Sciatic nerve (tissue), 2 donors: ENCODE measurements at regions not wholly inside any gene's neighbourhood (a gene's known extent, or its start where the extent isn't known, plus 50 kb on each side); places are given as distances from the start of the nearest gene placed in this dataset.
"Not testable (repeated sequence)": the region's sequence is repeated elsewhere in the genome, so short reads cannot be mapped to it uniquely, and the experiment has no call there.

Experiments
- ATAC-seq: fragments of 200-7000 bp; cut with Tn5 transposase; one replicate; pipeline ENCODE4 v1.9.1; 2020; ENCODE audit warnings: mild to moderate bottlenecking, moderate library complexity
- DNase-seq: peaks from one replicate; pipeline ENCODE4 v3.0.0-alpha.2; 2020; ENCODE audit warnings: low spot score
- intact Hi-C: fragments of 100-400 bp; cut with DNase I; formaldehyde crosslinking; loops from one replicate; pipeline ENCODE4 v1.14.2; 2022
- donor health status: DM: no; HTN: no; CAD: no.
- donor health status: DM: no; HTN: no; CAD: no.

DNA sequence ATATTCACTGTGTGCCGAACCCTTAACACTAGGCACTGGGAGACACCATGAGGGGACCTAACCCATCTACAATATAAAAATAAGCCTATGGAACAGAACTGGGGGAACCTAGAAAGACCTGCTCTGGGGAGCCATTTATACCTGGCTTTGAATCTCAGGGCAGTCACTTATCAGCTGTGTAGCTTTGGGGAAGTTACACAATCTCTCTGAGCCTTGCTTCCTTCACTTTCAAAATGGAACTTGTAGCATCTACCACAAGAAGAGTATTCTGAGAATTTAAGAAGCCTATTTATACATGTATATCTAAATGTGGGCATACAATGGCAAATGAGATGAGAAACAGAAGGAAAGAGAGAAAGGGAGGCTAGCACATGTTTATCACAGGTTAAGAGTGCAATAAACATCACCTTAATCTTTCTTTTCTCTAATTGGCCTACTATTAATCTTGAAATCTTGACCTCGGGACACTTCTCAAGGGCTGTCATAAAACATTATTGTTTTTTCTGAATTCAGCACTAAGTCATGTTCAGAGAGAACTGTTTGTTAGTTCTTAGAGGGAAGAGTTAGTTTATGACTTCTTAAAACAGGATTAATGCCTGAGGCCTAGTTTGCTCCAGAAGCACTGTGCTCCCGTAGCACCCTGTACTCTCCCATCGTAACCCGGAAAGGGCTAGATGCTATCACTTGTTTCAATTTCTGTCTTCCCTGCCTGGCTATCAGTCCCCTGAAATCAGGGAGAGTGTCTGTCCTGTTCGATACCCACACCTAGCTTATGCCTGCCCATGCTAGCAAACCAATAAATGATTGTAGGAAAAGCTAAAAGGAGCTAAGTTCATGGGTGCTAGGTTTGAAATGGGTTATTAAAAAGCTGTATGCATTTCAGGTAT lies 606.4 kb upstream of the CLINT1 start:
- DNase-seq (no peak), ATAC-seq (no peak)
- intact Hi-C loops: no loop called here

DNA sequence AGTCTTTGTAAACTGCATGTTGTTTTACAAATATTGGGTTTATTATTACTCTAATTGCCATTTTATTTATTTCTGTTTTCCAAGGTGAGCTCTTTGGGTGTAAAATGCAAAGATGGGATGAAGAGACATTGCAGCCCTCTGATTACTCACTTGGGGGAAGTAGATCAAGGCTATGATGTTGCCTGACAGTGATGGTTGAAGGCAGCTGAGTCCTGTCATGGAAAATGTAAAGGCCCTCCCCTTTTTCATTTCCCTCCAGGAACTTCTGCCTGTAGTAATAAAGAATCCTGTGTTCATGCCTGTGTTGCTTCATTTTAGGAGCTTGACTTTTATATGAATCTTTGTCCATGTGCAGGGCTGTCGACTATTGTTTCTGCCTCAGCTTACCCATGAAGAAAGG lies 605.4 kb upstream of the CLINT1 start:
- intact Hi-C loops: no loop called here
- ATAC-seq: no peak
- no peak for DNase-seq

DNA sequence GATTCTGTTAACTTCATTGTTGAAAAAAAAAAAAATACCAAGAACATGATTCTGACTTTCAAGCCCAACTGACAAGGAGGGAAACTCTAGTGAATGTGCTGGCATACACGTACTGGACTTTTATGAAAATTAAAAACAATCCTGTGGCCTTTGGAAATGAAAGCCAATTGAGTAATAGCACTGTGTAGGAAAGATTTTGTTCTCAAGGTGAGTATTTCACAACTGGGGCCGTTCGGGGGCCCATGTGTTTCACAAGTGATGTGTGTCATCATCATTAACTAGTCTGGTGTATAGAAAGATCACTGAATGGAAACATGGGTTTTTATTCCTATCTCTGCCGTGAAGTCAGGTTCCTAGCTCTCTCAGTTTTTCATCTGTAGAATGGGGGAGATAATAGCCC lies 605.0 kb upstream of the CLINT1 start:
- peak; percentile 65 for ATAC-seq
- DNase-seq: no peak
- intact Hi-C loops: no loop called here

DNA sequence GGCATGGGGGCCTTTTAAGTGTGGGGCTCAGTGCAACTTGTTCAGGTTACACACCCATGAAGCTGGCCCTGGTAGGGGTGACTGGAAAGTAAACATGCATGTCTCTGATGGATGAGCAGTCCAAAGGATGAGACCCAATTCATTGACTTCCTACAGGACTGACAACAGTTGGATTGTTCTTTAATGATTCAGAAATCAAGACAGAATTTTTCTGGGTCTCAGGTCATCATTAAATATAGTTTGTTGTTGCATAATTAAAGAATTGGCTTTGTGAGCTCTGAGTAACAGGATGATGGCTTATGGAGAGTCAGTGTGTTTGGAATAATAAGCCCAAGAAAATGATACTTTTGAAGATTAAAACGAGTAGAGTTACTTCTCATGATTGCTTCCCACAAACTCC lies 604.2 kb upstream of the CLINT1 start:
- no peak for DNase-seq
- intact Hi-C loops: no loop called here
- no peak for ATAC-seq

DNA sequence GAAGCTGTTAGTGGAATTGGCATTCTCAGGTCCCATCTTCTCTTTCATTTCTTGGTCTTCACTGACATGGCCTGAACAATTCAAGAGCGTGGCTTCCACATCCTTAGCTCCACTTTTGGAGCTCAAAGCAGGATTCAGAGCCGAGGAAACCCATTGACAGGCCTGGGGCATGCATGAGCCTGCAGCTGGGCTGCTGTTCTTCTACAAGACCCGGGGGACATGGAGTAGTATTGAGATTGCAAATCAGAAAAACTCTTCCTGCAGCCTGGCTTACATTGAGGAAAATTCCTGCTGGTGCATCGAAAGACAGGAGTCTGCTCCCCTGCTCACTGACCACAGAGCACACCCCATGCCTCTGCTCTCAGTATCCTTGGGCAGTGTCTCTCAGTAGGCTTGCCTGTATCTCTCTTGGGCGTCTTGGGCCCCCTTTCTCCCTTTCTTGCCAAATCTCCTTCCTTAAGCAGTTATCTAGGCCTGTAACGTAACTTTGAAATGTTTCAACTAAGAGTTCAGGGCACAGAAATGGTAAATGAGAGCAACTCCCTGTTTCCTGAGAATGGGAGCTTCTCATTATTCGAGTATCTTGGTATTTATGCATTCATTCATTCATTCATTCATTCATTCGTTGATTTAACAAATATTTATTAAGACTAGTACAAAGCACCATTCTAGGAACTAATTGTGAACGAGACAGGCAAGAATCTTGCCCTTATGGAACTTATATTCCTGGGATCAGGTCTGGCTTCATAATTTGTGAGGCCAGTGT lies 603.6 kb upstream of the CLINT1 start:
- ATAC-seq (no peak), DNase-seq (no peak)
- intact Hi-C loops: no loop called here

DNA sequence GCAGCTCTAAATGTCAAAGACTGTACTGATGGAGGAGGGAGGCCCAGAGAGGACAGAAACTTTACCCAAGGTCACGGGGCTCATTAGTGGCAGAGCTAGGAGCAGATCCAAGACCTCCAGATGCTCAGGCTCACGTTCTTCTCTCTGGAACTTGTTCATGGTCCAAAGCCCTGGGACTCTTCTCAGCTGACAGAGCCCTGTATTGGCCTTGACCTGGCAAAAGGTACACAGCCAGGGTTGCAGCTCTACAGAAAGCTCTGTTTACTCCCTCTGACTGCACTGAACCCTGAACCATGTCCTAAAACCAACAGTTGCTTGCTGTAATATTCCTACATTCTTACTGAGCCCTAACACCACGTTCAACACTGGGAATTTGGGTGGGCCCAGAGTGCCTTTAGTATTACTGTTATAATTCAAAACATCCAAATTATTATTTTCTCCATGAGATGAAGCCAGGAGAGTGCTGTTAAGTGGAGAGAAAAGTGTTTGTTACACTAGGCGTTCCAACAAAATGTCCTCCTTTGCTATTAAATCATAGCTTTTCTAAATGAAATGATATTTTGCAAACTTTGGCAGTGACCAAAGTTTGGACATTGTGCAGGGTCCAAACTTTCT lies 602.4 kb upstream of the CLINT1 start:
- ATAC-seq: peak; percentile 86
- intact Hi-C loops: no loop called here
- no peak for DNase-seq

DNA sequence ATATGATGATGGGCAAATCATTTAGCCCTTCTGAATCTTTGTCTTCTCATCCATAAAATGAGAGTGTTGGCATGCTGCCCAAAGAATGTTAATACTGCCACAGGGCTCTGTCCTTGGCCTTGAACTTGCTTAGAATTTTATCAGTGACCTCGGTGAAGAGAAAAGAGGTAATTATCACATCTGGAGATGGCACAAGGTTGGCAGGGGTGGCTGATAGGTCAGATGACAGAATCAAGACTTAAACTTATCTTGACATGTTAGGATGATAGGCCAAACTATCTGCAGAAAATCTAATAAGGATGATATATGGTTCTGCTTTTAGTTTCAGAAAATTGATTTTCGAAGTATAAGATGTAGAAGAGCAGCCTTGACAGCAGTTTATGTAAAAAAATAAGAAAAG lies 599.1 kb upstream of the CLINT1 start:
- no peak for ATAC-seq
- intact Hi-C loops: no loop called here
- no peak for DNase-seq

DNA sequence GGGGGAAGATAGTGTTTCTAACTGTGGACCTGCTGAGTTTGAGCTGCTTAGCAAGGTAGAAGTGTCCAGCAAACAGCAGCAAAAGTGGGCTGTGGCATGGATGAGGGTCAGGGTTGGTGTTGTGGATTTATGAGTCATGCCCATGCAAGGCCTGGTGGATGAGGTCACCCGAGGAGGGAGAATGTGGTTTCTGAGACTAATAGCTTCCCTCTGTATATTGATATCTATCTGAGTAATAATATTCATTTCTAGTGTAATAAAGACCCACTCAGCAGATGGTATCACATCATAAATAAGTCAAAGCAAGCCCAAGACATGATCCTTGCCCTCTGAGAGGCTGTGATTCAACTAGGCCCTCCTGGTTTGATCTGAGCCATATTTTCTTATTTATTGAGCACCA lies 597.8 kb upstream of the CLINT1 start:
- intact Hi-C loops: no loop called here
- no peak for ATAC-seq
- no peak for DNase-seq

DNA sequence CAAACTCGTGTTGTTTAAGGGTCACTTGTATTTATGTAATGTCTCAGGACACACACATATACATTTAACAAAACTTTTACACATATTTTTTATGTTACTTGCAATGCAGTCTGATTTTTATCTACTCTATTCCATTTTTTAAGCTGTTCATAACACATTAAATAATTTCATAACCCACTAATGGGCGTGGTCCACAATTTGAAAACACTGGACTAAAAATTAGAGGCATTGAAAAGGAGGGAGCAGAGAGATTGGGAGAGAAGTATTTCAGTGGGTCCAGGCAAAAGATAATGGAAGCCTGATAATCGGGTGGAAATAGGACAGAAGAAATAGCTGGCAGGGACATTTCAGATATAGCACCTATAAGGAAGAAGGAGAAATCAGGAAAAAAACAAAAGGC lies 597.3 kb upstream of the CLINT1 start:
- ATAC-seq (no peak), DNase-seq (no peak)
- intact Hi-C loops: no loop called here

DNA sequence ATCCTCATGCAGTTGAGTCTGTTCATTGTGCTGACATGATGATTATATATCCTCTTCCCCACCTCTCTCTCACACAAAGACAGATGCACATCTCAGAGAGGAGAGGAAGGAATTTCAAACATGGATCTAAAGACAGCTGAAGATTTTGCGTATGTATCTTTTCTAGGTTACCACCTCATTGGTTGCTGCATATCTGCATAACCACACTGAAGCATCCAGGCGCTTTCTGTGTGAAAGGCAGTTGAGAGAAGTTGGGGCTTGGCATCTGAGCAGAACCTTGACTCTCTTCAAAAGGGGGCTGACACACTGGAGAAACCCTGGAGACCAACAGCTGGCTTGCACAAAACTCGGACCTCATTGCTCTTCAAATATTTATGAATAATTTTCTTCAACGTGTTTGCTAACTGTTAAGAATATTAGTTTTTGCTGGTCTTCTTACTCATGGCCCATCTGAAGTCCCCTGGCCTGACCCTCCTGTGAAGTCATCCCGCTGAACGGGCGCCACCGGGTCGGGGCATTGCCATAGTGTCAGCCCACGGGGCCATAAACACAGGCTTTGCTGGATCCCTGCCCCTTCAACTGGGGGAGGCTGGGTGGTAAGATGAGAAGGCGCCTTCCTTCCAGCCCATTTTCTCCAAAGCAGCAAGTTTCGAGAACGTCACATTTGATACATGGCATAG lies 593.2 kb upstream of the CLINT1 start:
- DNase-seq (no peak), ATAC-seq (peak; percentile 40)
- intact Hi-C loops: no loop called here

DNA sequence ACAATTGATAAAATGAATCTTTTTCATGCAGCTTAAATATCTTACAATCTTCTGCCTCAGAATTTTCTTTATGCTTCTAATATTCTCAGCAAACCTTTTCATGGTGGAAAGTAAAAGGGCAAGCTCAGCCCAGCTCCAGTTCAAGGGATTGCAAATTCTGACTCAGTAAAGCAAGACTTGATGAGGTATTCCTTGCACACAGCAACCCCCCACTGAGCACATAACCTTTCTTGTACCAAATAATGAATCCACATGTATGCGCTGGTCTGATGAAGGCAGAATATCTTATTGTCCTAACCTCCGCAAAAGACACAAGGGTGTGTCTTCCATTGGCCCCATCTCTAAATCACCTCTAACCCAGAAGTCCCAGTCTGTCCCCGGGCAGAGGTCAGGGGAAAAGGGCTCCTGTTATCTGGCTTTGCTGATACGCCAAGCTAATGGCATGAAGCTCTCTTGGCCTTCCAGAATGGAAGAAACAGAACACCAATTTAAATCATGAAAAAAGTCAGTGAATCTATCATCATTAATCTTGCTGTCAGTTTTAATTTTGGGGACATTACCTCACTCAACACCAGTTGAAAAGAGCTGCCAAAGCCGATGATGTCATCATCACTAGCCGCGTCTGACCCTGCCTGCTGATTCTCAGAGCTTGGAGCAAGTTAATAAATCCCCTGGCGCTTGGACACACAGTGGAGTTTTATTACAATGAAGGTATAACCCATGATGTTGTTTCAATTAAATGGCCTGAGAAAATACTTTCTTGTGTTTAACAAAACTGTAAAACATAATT lies 592.5 kb upstream of the CLINT1 start:
- DNase-seq (no peak), ATAC-seq (peak; percentile 84)
- intact Hi-C loops: no loop called here

DNA sequence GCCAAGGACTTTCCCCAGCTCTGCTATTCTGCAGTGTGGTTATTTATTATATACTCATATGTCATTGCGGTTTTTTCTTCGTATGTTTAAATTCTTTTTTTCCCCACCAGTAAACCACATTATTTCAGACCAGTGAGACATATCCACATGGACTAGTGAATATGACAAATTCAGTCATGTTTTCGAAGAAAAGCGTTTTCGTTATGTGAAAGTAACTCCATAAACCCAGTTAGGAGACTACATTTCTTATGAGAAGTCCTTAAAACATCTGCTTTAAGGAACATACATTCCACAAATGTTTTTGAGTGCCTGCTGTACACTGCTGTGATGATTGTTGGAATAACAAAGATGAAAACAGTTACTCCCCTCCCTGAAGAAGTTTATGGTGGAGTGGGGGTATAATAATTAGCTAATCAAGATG lies 591.8 kb upstream of the CLINT1 start:
- DNase-seq: no peak
- no peak for ATAC-seq
- intact Hi-C loops: no loop called here

DNA sequence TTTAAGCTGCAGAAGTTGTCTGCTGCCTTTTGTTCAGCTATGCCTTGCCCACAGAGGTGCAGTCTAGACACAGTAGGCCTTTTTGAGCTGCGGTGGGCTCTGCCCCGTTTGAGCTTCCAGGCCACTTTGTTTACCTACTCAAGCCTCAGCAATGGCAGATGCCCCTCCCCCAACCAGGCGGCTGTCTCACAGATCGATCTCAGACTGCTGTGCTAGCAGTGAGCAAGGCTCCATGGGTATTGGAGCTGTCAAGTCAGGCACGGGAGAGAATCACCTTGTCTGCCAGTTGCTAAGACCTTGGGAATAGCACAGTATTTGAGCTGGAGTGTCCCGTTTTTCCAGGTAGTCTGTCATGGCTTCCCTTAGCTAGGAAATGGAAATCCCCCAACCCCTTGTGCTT lies 587.8 kb upstream of the CLINT1 start:
- ATAC-seq, intact Hi-C loops, DNase-seq: not testable (repeated sequence)

DNA sequence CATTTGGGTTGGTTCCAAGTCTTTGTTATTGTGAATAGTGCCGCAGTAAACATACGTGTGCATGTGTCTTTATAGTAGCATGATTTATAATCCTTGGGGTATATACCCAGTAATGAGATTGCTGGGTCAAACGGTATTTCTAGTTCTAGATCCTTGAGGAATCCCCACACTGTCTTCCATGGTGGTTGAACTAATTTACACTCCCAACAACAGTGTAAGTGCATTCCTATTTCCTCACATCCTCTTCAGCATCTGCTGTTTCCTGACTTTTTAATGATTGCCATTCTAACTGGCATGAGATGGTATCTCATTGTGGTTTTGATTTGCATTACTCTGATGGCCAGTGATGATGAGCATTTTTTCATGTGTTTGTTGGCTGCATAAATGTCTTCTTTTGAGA lies 580.3 kb upstream of the CLINT1 start:
- DNase-seq, intact Hi-C loops, ATAC-seq: not testable (repeated sequence)

DNA sequence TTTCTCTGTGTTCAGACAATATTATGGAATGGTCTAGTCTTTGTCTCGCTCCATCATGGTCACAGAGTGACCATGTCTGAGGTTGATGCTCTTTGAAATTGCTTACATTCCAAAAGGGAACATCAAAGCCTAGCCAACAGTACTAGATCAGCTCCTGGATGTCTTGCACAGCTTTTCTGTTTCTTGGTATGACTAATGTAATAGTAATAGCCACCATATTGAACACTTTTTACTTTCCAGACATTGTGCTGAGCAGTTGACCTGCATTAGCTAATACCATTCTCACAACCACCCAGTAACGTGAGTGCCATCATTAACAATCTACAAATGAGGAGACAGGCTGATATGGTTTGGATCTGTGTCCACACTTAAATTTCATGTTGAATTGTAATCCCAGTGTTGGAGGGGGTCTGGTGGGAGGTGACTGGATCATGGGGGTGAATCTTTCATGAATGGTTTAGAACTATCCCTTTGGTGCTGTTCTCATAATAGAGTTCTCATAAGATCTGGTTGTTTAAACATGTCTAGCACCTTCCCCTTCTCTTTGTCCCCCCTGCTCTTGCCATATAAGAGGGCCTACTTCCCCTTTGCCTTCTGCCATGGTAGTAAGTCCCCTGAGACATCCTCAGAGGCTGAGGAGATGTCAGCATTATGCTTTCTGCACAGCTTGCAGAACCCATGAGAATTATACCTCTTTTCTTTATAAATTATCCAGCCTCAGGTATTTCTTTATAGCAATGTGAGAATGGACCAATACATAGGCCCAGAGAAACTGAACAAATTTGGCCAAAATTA lies 577.5 kb upstream of the CLINT1 start:
- ATAC-seq: no peak
- DNase-seq: no peak
- intact Hi-C loops: no loop called here

DNA sequence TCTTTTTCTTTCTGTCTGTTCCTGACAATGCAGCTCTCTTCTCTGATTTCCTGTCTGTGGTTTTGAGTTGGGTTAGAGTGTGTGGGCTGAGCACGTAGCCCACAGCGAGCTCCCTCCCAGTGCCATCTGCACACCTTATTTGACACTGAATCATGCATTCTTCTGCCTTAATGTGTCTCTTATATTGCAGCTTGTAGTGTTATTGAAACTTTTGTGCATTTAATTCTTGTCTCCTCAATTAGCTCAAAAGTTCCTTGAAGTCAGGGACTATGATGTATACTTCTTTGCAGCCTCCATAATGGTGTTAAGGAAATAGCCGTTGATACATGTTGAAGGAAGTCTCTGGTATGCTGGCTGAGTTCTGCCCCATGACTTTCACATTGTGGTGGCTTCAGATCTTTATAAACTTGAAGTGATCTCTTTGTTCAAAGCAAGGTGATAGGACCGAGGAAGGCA lies 576.2 kb upstream of the CLINT1 start:
- DNase-seq (no peak), ATAC-seq (no peak)
- intact Hi-C loops: no loop called here

DNA sequence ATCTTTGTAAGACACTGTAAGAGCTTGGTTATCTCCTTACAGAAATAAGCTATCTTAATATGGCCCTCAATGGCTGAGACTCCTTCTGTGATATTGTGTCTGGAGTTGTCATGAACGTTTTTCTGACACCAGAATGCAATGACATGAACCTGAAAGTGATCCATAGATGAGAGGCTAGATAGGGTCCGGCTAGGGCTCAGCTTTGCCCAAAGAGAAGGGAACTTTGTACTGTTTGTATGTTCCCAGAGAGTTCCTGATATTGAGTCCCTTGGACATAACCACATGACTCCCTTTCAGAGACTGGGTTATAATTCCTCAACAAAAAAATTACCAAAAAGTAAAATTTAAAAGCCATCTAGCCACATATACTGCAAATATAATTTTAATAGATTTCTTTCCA lies 575.8 kb upstream of the CLINT1 start:
- no peak for DNase-seq
- intact Hi-C loops: no loop called here
- no peak for ATAC-seq

DNA sequence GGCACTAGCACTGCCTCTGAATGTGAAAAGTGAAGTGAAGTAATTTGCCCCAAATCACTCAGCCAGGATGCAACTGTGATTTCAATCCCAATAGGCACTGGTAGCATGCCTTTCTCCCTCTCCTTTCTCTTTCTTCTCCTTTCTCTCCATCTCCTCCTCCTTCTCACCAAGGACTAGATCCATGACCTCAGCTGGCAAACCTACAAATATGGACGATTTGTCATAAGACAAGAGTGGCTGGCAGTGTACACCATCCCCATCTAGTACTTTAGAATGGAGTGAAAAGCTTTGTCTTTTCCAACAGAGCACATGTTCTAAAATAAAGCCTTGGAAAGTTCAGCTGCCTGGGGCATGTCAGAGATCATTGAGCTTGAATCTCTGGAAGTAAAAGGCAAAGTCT lies 574.7 kb upstream of the CLINT1 start:
- intact Hi-C loops: no loop called here
- DNase-seq (no peak), ATAC-seq (no peak)
